GM21576 (cell line): ENCODE measurements at regions not wholly inside any gene's neighbourhood (a gene's known extent, or its start where the extent isn't known, plus 50 kb on each side); places are given as distances from the start of the nearest gene placed in this dataset.
"Not testable (repeated sequence)": the region's sequence is repeated elsewhere in the genome, so short reads cannot be mapped to it uniquely, and the experiment has no call there.

Source experiments
- ATAC-seq: cut with Tn5 transposase; IDR thresholded peaks from one replicate; pipeline ENCODE4 v1.9.1; 2021; ENCODE audit warnings: mild to moderate bottlenecking, moderate library complexity; ENCODE audit not compliant: unreplicated experiment

- ATAC-seq = no peak
Measured at GRCh38 chr13:110012102-110012739, 225.8 kb upstream of the IRS2 start.

- ATAC-seq = no peak
Measured at GRCh38 chr13:110010404-110011138, 224.2 kb upstream of the IRS2 start.

DNA sequence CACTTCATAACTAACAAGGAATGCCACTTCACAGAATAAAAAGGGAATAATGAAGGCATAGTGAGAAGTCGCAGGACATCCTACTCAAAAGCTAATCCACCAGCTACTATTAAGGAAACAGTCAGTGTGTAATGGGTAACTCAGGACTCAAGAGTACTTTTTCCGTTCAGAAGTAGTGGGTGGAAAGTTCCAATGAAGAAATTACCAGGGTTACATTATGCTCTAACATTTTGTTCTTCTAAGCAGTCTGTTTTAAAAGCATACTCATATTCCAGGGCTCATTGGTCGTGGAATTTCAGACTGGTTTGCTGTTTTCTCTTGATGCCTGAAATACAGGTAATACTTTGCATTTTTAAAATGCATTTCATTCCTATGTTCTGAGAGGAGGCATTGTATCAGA lies 222.4 kb upstream of the IRS2 start:
- ATAC-seq = no peak

- ATAC-seq = no peak
Measured at GRCh38 chr13:110006304-110006703, 219.9 kb upstream of the IRS2 start.

GRCh38 chr13:110005563-110005962 lies 219.2 kb upstream of the IRS2 start:
- ATAC-seq = no peak

GRCh38 chr13:110004814-110005213 lies 218.4 kb upstream of the IRS2 start:
- ATAC-seq = no peak

- ATAC-seq = no peak
Measured at GRCh38 chr13:110001670-110002275, 215.4 kb upstream of the IRS2 start.

DNA sequence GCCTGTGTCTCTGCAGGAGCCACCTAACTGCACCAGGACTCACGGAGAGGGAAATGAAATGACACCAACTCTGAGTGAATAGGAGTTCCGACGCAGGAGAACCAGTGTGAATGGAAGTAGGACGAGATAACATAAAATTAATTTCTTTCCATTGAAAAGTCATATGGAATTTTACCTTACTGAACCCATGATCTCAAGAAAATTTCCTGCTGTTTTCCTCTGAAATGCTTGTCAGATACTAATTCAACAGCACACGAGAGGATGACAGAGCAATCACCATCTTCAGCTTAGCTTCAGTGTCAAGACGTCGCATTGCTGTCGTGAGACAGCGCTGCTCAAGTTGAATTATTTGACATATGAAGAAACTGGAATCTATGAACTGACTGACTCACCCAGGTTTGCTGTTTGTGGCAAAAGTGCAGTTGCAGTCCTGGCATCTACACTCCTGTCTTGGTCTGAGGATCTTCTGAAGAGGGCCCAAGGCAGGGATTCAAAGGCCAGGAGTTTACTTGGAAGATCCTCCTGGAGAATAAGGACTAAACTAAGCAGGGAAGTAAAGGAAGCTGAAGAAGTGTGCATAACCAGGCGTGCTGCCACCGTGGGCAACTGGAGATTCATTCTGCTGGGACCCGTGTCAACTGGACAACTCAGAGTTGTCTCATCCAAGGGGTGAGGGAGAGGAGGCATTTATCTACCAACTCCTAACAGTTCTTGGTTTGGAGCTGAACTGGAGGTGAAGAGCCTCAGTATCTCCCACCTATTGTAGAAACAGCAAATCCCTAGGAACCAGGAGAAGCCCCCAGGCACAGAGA lies 214.4 kb upstream of the IRS2 start:
- ATAC-seq = no peak

DNA sequence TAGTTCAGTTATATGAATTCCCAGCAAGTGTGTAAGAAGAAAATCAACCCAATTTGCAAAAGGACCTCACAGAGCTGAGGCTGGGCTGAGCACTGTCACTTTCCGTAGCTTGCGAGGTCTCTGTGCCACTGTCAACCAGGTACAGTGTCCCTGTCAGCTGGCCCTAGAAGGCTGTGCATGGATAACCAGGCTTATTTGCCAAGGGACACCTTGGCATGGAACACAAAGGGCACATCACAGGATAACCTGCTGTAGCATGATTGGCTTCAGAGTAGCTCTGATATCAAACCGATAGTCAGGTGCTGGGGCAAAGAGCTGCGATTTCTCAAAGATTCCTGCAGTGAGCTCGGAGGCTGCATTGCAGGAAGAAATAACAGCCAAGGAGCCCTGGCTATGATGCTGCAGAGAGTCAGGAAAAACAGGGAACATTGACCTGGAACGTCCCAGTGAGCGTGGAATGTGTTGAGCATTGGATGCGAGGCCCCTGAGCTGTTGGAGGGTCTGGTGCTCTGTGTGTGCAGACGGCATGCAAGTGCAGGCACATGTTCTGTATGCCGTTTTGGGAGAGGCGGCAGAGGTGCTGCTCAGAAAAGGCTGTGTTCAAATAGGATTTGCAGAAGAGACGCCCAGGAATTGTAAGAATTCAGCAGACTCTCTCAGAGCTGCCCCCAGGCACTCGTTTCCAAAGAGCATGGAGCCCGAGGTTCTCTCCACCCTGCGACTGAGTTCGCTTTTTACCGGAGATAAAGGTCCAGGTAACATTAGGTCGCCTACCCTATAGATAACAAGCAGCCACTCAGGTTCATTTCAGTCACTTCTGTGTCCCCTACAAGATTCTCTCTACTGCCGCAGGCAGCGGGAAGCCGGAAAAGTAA lies 213.5 kb upstream of the IRS2 start:
- no peak for ATAC-seq

GRCh38 chr13:109998684-109999533 lies 212.5 kb upstream of the IRS2 start:
- no peak for ATAC-seq

DNA sequence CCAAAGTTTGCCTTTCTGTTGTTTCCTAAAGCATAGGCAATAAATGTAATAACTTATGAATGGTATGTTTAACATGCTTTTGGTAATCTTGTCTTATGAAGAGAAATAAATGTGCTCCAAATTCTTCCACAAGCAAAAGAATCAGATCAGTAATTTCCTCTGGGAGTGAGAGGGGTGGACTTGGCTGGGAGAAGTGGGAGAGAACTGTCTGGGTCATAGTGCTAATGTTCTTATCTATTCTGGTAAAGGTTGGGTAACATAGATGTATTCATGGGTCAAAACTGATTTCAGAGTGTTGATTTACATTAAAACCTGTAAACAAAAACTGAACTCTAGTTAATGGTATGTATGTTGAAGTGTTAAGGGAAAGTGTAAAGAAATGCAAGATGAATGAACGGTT lies 211.7 kb upstream of the IRS2 start:
- ATAC-seq = no peak

DNA sequence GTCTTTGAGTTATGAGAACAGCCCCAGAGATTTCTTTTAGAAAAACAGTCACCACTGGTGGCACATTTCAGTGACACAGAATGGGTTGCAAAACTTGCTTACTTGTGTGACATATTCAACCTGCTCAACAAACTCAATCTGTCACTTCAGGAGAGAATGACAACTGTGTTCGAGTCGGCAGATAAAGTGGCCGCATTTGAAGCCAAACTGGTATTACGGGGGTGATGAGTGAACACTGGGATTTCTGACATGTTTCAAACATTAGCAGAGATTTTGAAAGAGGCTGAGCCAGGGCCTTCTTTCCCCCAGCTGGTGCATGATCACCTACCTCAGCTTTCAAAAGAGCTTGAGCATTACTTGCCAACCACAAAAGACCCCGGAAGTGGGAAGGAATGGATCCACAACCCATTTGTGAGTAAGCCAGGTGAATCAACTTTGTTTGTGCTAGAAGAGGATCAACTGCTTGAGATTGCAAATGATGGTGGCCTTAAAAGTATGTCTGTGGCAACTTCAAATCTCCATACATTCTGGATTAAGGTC lies 210.7 kb upstream of the IRS2 start:
- ATAC-seq = not testable (repeated sequence)

GRCh38 chr13:109996404-109996960 lies 210.1 kb upstream of the IRS2 start:
- no peak for ATAC-seq

- no peak for ATAC-seq
Measured at GRCh38 chr13:109995578-109995977, 209.2 kb upstream of the IRS2 start.

GRCh38 chr13:109990296-109990695 lies 203.9 kb upstream of the IRS2 start:
- ATAC-seq = no peak

DNA sequence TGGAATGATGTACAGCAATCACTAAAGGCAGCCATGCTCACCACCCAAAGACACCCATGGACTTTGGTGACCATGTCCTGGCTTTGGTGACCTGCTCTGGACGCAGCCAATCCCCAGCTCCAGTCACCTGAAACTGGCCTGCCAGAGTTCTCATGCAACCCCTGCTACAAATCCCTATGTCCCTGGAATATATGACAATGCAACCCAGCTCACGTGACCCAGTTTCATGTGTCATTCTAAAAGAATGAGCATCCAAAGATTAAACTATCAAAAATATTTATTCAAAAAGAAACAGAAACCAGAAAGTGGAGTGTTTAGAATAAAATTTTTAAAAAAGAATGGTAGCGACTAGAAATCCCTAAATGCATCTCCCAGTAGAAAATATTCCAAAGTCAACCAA lies 203.3 kb upstream of the IRS2 start:
- ATAC-seq = no peak

DNA sequence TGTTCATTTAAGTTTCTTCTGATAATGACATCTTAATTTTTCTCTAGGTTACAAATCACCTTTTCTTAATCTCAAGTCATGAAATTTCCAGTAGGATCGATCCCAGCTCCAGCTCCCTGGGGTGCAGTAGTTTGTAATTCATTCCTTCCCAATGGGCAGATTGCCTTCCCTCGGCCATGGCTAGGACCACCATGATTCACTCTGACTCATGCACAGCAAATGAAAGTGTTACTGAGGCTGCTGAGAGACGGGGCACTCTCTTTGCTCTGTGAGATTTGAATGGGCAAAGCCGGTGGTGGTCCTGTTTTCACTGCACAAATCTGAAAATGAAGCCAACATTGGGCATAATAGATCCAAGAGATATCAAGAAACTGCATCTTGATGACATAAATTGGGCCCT lies 202.8 kb upstream of the IRS2 start:
- no peak for ATAC-seq

DNA sequence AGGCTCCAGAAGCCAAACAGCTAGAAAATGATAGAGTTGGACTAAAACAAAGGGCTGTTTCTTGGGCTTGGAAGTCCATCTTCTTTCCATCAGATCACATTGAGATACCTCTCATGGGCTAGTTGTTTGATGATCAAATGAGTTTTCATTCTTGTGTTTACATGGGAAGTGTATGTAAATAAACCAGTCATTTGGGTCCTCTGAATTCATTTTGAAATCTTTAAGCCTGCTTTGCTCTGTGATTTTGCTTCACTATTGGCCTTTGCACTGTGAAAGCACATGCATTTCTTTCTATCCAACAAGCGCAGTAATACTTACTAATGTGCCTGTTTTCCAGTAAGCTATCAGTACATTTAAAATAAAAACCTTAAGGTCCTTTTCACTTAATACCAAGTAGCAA lies 200.5 kb upstream of the IRS2 start:
- no peak for ATAC-seq

GRCh38 chr13:109985871-109986450 lies 199.6 kb upstream of the IRS2 start:
- ATAC-seq = no peak
